WTC11 (cell line): ENCODE measurements at regions not wholly inside any gene's neighbourhood (a gene's known extent, or its start where the extent isn't known, plus 50 kb on each side); places are given as distances from the start of the nearest gene placed in this dataset.

Source experiments
- ATF6 ChIP-seq: sonication (generic); formaldehyde crosslinking; IDR thresholded peaks from 2 replicates; pipeline ENCODE4 v1.8.1; 2023; ENCODE audit warnings: mild to moderate bottlenecking, missing genetic modification reagents
- CTCF ChIP-seq: fragments of 200-600 bp; IDR thresholded peaks from 2 replicates; pipeline ENCODE4 v1.8.0; 2022; ENCODE audit warnings: antibody characterized with exemption
- NR2C2 ChIP-seq: sonication (generic); formaldehyde crosslinking; IDR thresholded peaks from 2 replicates; pipeline ENCODE4 v1.8.0; 2022; ENCODE audit warnings: mild to moderate bottlenecking, missing genetic modification reagents
- TCF7 ChIP-seq: sonication (generic); formaldehyde crosslinking; IDR thresholded peaks from 2 replicates; pipeline ENCODE4 v1.8.0; 2022; ENCODE audit warnings: mild to moderate bottlenecking, low read depth, missing genetic modification reagents, moderate library complexity
- TF ChIP-seq, protein P1 (sequence below): sonication (generic); formaldehyde crosslinking; IDR thresholded peaks from 2 replicates; pipeline ENCODE4 v1.8.0; 2022; ENCODE audit warnings: mild to moderate bottlenecking, missing genetic modification reagents

GRCh38 chr7:115356139-115356746 lies 434.3 kb downstream of the MDFIC start:
- TF ChIP-seq CTCF: no peak; the same call in 1 of the 2 replicates
- TF ChIP-seq, protein P1, sequence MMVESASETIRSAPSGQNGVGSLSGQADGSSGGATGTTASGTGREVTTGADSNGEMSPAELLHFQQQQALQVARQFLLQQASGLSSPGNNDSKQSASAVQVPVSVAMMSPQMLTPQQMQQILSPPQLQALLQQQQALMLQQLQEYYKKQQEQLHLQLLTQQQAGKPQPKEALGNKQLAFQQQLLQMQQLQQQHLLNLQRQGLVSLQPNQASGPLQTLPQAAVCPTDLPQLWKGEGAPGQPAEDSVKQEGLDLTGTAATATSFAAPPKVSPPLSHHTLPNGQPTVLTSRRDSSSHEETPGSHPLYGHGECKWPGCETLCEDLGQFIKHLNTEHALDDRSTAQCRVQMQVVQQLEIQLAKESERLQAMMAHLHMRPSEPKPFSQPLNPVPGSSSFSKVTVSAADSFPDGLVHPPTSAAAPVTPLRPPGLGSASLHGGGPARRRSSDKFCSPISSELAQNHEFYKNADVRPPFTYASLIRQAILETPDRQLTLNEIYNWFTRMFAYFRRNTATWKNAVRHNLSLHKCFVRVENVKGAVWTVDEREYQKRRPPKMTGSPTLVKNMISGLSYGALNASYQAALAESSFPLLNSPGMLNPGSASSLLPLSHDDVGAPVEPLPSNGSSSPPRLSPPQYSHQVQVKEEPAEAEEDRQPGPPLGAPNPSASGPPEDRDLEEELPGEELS (CRISPR knock-in tag): no peak
- TF ChIP-seq TCF7: no peak
- TF ChIP-seq NR2C2: no peak
- TF ChIP-seq ATF6: no peak
